ENCODE measurements at regions not wholly inside any gene's neighbourhood (a gene's known extent, or its start where the extent isn't known, plus 50 kb on each side); places are given as distances from the start of the nearest gene placed in this dataset.
"Not testable (repeated sequence)": the region's sequence is repeated elsewhere in the genome, so short reads cannot be mapped to it uniquely, and the experiment has no call there.

GRCh38 chr2:195559431-195559914 lies 97.6 kb upstream of the SLC39A10 start:
- peak overlapping the region; percentile 43 to 64 (median 61) for H3K4me3 Mint-ChIP-seq
- Histone ChIP-seq H3K4me3 (ENCODE audit: control insufficient read depth in 1 of 2, extremely low read depth in 1 of 2, low read length in 1 of 2) (no peak overlapping the region), H3K27ac (ENCODE audit: low read length) (peak overlapping the region; percentile 87), H3K9me3 (no peaks in the 10 kb centered on the region), H3K4me1 (ENCODE audit: control insufficient read depth in 1 of 2, extremely low read depth in 1 of 2, insufficient read depth in 2 of 2, low read length in 2 of 2) (peaks cover 51 to 66% of the 10 kb centered on the region in 2 experiments), H3K27me3 (replicated peaks in 1 of 2; ENCODE audit: control insufficient read depth in 2 of 2, extremely low read depth in 1 of 2, insufficient read depth in 2 of 2, low read length in 1 of 2) (no peaks in the 10 kb centered on the region), H3K36me3 (ENCODE audit: control insufficient read depth in 2 of 2, extremely low read depth in 1 of 2, insufficient read depth in 1 of 2, low read length in 1 of 2) (no peaks in the 10 kb centered on the region)
- H3K9me3 Mint-ChIP-seq: peaks cover 0 to 5% (median 0%) of the 10 kb centered on the region in 3 donors
- peaks cover 57 to 75% (median 72%) of the 10 kb centered on the region in 3 donors for H3K4me1 Mint-ChIP-seq
- peak; percentile 41 to 91 (median 76) for DNase-seq
- POLR2A ChIA-PET: interaction anchor here (0.5 to 2.9 kb wide), 10 partner anchors 11 to 607 kb away, joined by 3 to 22 read pairs (median 3); partner anchors contain the start of gene SLC39A10 (in 1 of the 2)
- H3K36me3 Mint-ChIP-seq: peaks cover 3% of the 10 kb centered on the region
- peak overlapping the region; percentile 98 for H3K27ac Mint-ChIP-seq
- no peaks in the 10 kb centered on the region for H3K27me3 Mint-ChIP-seq
- CTCF ChIA-PET: interaction anchor here (0.8 to 4.9 kb wide), 11 partner anchors 15 to 507 kb away, joined by 3 to 52 read pairs (median 7); partner anchors contain the start of gene SLC39A10 (in 1 of the 2)
- peak; percentile 90 to 96 (median 92) for ATAC-seq (replicated peaks in 1 of 4)
- WGBS (ENCODE audit: insufficient coverage): 4% methylated on average over 4 of the region's 5 CpGs

GRCh38 chr2:195555971-195556370 lies 101.1 kb upstream of the SLC39A10 start:
- POLR2A ChIA-PET: no interaction called here
- H3K36me3 Mint-ChIP-seq: no peaks in the 10 kb centered on the region
- no peak overlapping the region for H3K4me3 ChIP-seq (ENCODE audit: control insufficient read depth in 1 of 2, extremely low read depth in 1 of 2, low read length in 1 of 2)
- no peak overlapping the region for H3K27ac ChIP-seq (ENCODE audit: low read length)
- peaks cover 63 to 70% (median 70%) of the 10 kb centered on the region in 3 donors for H3K4me1 Mint-ChIP-seq
- H3K27ac Mint-ChIP-seq: peak overlapping the region; percentile 84
- DNase-seq: no peak
- CTCF ChIA-PET: no interaction called here
- H3K9me3 Mint-ChIP-seq: peaks cover 0 to 5% (median 0%) of the 10 kb centered on the region in 3 donors
- no peaks in the 10 kb centered on the region for H3K9me3 ChIP-seq
- H3K4me1 ChIP-seq (ENCODE audit: control insufficient read depth in 1 of 2, extremely low read depth in 1 of 2, insufficient read depth in 2 of 2, low read length in 2 of 2): peaks cover 30 to 48% of the 10 kb centered on the region in 2 experiments
- H3K27me3 ChIP-seq (replicated peaks in 1 of 2; ENCODE audit: control insufficient read depth in 2 of 2, extremely low read depth in 1 of 2, insufficient read depth in 2 of 2, low read length in 1 of 2): no peaks in the 10 kb centered on the region
- no peaks in the 10 kb centered on the region for H3K27me3 Mint-ChIP-seq
- no peak for ATAC-seq (replicated peaks in 1 of 4)
- no peaks in the 10 kb centered on the region for H3K36me3 ChIP-seq (ENCODE audit: control insufficient read depth in 2 of 2, extremely low read depth in 1 of 2, insufficient read depth in 1 of 2, low read length in 1 of 2)
- WGBS (ENCODE audit: insufficient coverage): no CpG with 5 or more reads among the region's 1 CpG
- H3K4me3 Mint-ChIP-seq: no peak overlapping the region

- POLR2A ChIA-PET: interaction anchor here (0.7 to 1.0 kb wide), 2 partner anchors 14 to 114 kb away, joined by 3 to 14 read pairs; no protein-coding TSS in a partner anchor
- H3K4me3 ChIP-seq (ENCODE audit: control insufficient read depth in 1 of 2, extremely low read depth in 1 of 2, low read length in 1 of 2): no peak overlapping the region
- no peak for ATAC-seq (replicated peaks in 1 of 4)
- peaks cover 5 to 24% of the 10 kb centered on the region in 2 experiments for H3K4me1 ChIP-seq (ENCODE audit: control insufficient read depth in 1 of 2, extremely low read depth in 1 of 2, insufficient read depth in 2 of 2, low read length in 2 of 2)
- Mint-ChIP-seq H3K4me1 (peaks cover 46 to 65% (median 63%) of the 10 kb centered on the region in 3 donors), H3K9me3 (peaks cover 0 to 11% (median 0%) of the 10 kb centered on the region in 3 donors), H3K4me3 (peak overlapping the region; percentile 55 to 66 (median 63)), H3K27ac (peak overlapping the region; percentile 85 to 89), H3K27me3 (no peaks in the 10 kb centered on the region), H3K36me3 (peaks cover 5% of the 10 kb centered on the region)
- no peak for DNase-seq
- no peaks in the 10 kb centered on the region for H3K27me3 ChIP-seq (replicated peaks in 1 of 2; ENCODE audit: control insufficient read depth in 2 of 2, extremely low read depth in 1 of 2, insufficient read depth in 2 of 2, low read length in 1 of 2)
- H3K27ac ChIP-seq (ENCODE audit: low read length): peak overlapping the region; percentile 11
- CTCF ChIA-PET: interaction anchor here (0.6 to 1.2 kb wide), 5 partner anchors 20 to 733 kb away, joined by 3 to 9 read pairs (median 4); no protein-coding TSS in a partner anchor
- no peaks in the 10 kb centered on the region for H3K36me3 ChIP-seq (ENCODE audit: control insufficient read depth in 2 of 2, extremely low read depth in 1 of 2, insufficient read depth in 1 of 2, low read length in 1 of 2)
- H3K9me3 ChIP-seq: no peaks in the 10 kb centered on the region
- no CpG with 5 or more reads among the region's 1 CpG for WGBS (ENCODE audit: insufficient coverage)
These were observed 104.4 kb upstream of the SLC39A10 start for GRCh38 chr2:195552581-195552980.

GRCh38 chr2:195548198-195548940 lies 108.7 kb upstream of the SLC39A10 start:
- POLR2A ChIA-PET: interaction anchor here in 1 of 2 donors (0.9 kb wide), 1 partner anchor 11 kb away, joined by 4 read pairs; no protein-coding TSS in a partner anchor

GRCh38 chr2:195547268-195547840 lies 109.7 kb upstream of the SLC39A10 start:
- H3K27ac Mint-ChIP-seq; H3K27me3 ChIP-seq (replicated peaks in 1 of 2; ENCODE audit: control insufficient read depth in 2 of 2, extremely low read depth in 1 of 2, insufficient read depth in 2 of 2, low read length in 1 of 2); ATAC-seq (replicated peaks in 1 of 4); H3K36me3 Mint-ChIP-seq; H3K27me3 Mint-ChIP-seq; H3K36me3 ChIP-seq (ENCODE audit: control insufficient read depth in 2 of 2, extremely low read depth in 1 of 2, insufficient read depth in 1 of 2, low read length in 1 of 2); DNase-seq; H3K9me3 ChIP-seq; H3K4me3 ChIP-seq (ENCODE audit: control insufficient read depth in 1 of 2, extremely low read depth in 1 of 2, low read length in 1 of 2); H3K4me3 Mint-ChIP-seq; H3K27ac ChIP-seq (ENCODE audit: low read length): not testable (repeated sequence)
- 96% methylated on average over 20 of the region's 47 CpGs for WGBS (ENCODE audit: insufficient coverage)
- Mint-ChIP-seq H3K9me3 (peaks cover 3 to 15% (median 5%) of the 10 kb centered on the region in 3 donors), H3K4me1 (peaks cover 49 to 64% (median 61%) of the 10 kb centered on the region in 3 donors)
- CTCF ChIA-PET: interaction anchor here in 1 of 2 donors (0.7 kb wide), 1 partner anchor 172 kb away, joined by 3 read pairs; no protein-coding TSS in a partner anchor
- POLR2A ChIA-PET: interaction anchor here in 1 of 2 donors (0.9 kb wide), 1 partner anchor 12 kb away, joined by 4 read pairs; no protein-coding TSS in a partner anchor
- peaks cover 10 to 12% of the 10 kb centered on the region in 2 experiments for H3K4me1 ChIP-seq (ENCODE audit: control insufficient read depth in 1 of 2, extremely low read depth in 1 of 2, insufficient read depth in 2 of 2, low read length in 2 of 2)

More at GRCh38 chr2:195548198-195548940, 108.7 kb upstream of the SLC39A10 start:
- Mint-ChIP-seq H3K36me3 (peaks cover 5% of the 10 kb centered on the region), H3K27me3 (no peaks in the 10 kb centered on the region), H3K27ac (peak overlapping the region; percentile 66 to 74), H3K4me3 (no peak overlapping the region), H3K9me3 (peaks cover 0 to 11% (median 0%) of the 10 kb centered on the region in 3 donors), H3K4me1 (peaks cover 47 to 63% (median 61%) of the 10 kb centered on the region in 3 donors)
- Histone ChIP-seq H3K9me3 (no peaks in the 10 kb centered on the region), H3K4me1 (ENCODE audit: control insufficient read depth in 1 of 2, extremely low read depth in 1 of 2, insufficient read depth in 2 of 2, low read length in 2 of 2) (peaks cover 7 to 18% of the 10 kb centered on the region in 2 experiments), H3K27ac (ENCODE audit: low read length) (no peak overlapping the region), H3K27me3 (replicated peaks in 1 of 2; ENCODE audit: control insufficient read depth in 2 of 2, extremely low read depth in 1 of 2, insufficient read depth in 2 of 2, low read length in 1 of 2) (no peaks in the 10 kb centered on the region), H3K36me3 (ENCODE audit: control insufficient read depth in 2 of 2, extremely low read depth in 1 of 2, insufficient read depth in 1 of 2, low read length in 1 of 2) (no peaks in the 10 kb centered on the region), H3K4me3 (ENCODE audit: control insufficient read depth in 1 of 2, extremely low read depth in 1 of 2, low read length in 1 of 2) (no peak overlapping the region)
- 100% methylated on average over 1 of the region's 4 CpGs for WGBS (ENCODE audit: insufficient coverage)
- ATAC-seq (replicated peaks in 1 of 4) (no peak), DNase-seq (no peak)
- CTCF ChIA-PET: interaction anchor here in 1 of 2 donors (0.8 kb wide), 1 partner anchor 10 kb away, joined by 3 read pairs; no protein-coding TSS in a partner anchor

GRCh38 chr2:195545811-195546210 lies 111.2 kb upstream of the SLC39A10 start:
- peaks cover 8% of the 10 kb centered on the region for H3K36me3 Mint-ChIP-seq
- Histone ChIP-seq H3K27me3 (replicated peaks in 1 of 2; ENCODE audit: control insufficient read depth in 2 of 2, extremely low read depth in 1 of 2, insufficient read depth in 2 of 2, low read length in 1 of 2) (no peaks in the 10 kb centered on the region), H3K36me3 (ENCODE audit: control insufficient read depth in 2 of 2, extremely low read depth in 1 of 2, insufficient read depth in 1 of 2, low read length in 1 of 2) (no peaks in the 10 kb centered on the region), H3K4me1 (ENCODE audit: control insufficient read depth in 1 of 2, extremely low read depth in 1 of 2, insufficient read depth in 2 of 2, low read length in 2 of 2) (peaks cover 8 to 15% of the 10 kb centered on the region in 2 experiments), H3K27ac (ENCODE audit: low read length) (no peak overlapping the region), H3K9me3 (no peaks in the 10 kb centered on the region), H3K4me3 (ENCODE audit: control insufficient read depth in 1 of 2, extremely low read depth in 1 of 2, low read length in 1 of 2) (no peak overlapping the region)
- ATAC-seq (replicated peaks in 1 of 4) (no peak), DNase-seq (no peak)
- H3K27me3 Mint-ChIP-seq: no peaks in the 10 kb centered on the region
- 100% methylated on average over 1 of the region's 3 CpGs for WGBS (ENCODE audit: insufficient coverage)
- POLR2A ChIA-PET: interaction anchor here in 1 of 2 donors (0.7 kb wide), 1 partner anchor 143 kb away, joined by 3 read pairs; no protein-coding TSS in a partner anchor
- CTCF ChIA-PET: no interaction called here
- H3K9me3 Mint-ChIP-seq: peaks cover 3 to 22% (median 9%) of the 10 kb centered on the region in 3 donors
- H3K4me1 Mint-ChIP-seq: peaks cover 45 to 63% (median 59%) of the 10 kb centered on the region in 3 donors
- peak overlapping the region in 1 of 3 donors; percentile 30 for H3K4me3 Mint-ChIP-seq
- H3K27ac Mint-ChIP-seq: peak overlapping the region in 1 of 2 donors; percentile 66

Measured in T-cell (primary cell).